T-helper 9 cell (primary cell): ENCODE measurements at regions not wholly inside any gene's neighbourhood (a gene's known extent, or its start where the extent isn't known, plus 50 kb on each side); places are given as distances from the start of the nearest gene placed in this dataset.

Experiments used
- DNase-seq: peaks from one replicate; pipeline ENCODE4 v3.0.0-alpha.2; 2020

GRCh38 chr1:222165629-222166028 lies 382.3 kb downstream of the HHIPL2 start:
- DNase-seq = no peak

- no peak for DNase-seq
These were observed 384.0 kb downstream of the HHIPL2 start for GRCh38 chr1:222163895-222164294.

GRCh38 chr1:222161676-222162075 lies 386.2 kb downstream of the HHIPL2 start:
- no peak for DNase-seq

GRCh38 chr1:222157612-222158011 lies 390.3 kb downstream of the HHIPL2 start:
- no peak for DNase-seq

GRCh38 chr1:222140206-222140605 lies 398.3 kb upstream of the DUSP10 start:
- no peak for DNase-seq

GRCh38 chr1:222138095-222138494 lies 396.2 kb upstream of the DUSP10 start:
- no peak for DNase-seq

GRCh38 chr1:222136869-222137268 lies 395.0 kb upstream of the DUSP10 start:
- no peak for DNase-seq

GRCh38 chr1:222129041-222129440 lies 387.2 kb upstream of the DUSP10 start:
- DNase-seq = no peak

- no peak for DNase-seq
These were observed 385.8 kb upstream of the DUSP10 start for GRCh38 chr1:222127526-222128152.

GRCh38 chr1:222127096-222127495 lies 385.2 kb upstream of the DUSP10 start:
- DNase-seq = no peak

GRCh38 chr1:222126052-222126451 lies 384.2 kb upstream of the DUSP10 start:
- DNase-seq = no peak

GRCh38 chr1:222124602-222125001 lies 382.7 kb upstream of the DUSP10 start:
- DNase-seq = no peak

GRCh38 chr1:222123111-222123510 lies 381.2 kb upstream of the DUSP10 start:
- DNase-seq = no peak

GRCh38 chr1:222117809-222118208 lies 375.9 kb upstream of the DUSP10 start:
- no peak for DNase-seq

GRCh38 chr1:222114536-222115156 lies 372.8 kb upstream of the DUSP10 start:
- no peak for DNase-seq

GRCh38 chr1:222109836-222110235 lies 367.9 kb upstream of the DUSP10 start:
- DNase-seq = no peak

GRCh38 chr1:222107975-222108374 lies 366.1 kb upstream of the DUSP10 start:
- no peak for DNase-seq

- no peak for DNase-seq
These were observed 365.4 kb upstream of the DUSP10 start for GRCh38 chr1:222107267-222107666.

- DNase-seq = no peak
These were observed 364.5 kb upstream of the DUSP10 start for GRCh38 chr1:222106377-222106776.

- no peak for DNase-seq
These were observed 364.0 kb upstream of the DUSP10 start for GRCh38 chr1:222105861-222106260.

GRCh38 chr1:222105393-222105737 lies 363.5 kb upstream of the DUSP10 start:
- no peak for DNase-seq

- DNase-seq = no peak
These were observed 363.0 kb upstream of the DUSP10 start for GRCh38 chr1:222104694-222105392.

- no peak for DNase-seq
These were observed 362.2 kb upstream of the DUSP10 start for GRCh38 chr1:222104097-222104496.

- DNase-seq = no peak
These were observed 357.9 kb upstream of the DUSP10 start for GRCh38 chr1:222099746-222100145.
